ENCODE measurements at regions not wholly inside any gene's neighbourhood (a gene's known extent, or its start where the extent isn't known, plus 50 kb on each side); places are given as distances from the start of the nearest gene placed in this dataset.

DNA sequence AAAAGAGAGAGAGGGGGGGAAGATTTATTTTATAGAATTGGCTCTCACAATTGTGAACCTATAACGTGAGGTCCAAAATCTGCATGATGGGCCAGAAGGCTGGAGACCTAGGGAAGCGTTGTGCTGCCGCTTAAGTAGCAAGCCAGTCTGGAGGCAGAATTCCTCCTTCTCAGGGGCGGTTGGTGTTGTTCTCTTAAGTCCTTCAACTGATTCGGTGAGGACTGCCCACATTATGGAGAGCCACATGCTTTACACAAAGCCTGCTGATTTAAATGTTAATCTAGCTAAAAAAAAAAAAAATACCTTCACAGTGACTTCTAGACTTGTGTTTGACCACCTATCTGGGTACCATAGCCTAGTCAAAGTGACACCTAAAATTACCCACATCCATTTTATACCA, 64.2 kb upstream of the CKS2 start:
- POLR2A ChIA-PET: interaction anchor here (0.6 kb wide), 1 partner anchor 32 kb away, joined by 5 read pairs; no protein-coding TSS in a partner anchor
- SMC1A ChIA-PET (ENCODE audit: uncharacterized antibody, unreplicated experiment): no interaction called here
- no peaks in the 10 kb centered on the region for H4K20me1 ChIP-seq (ENCODE audit: control insufficient read depth, insufficient read depth)
- 46% methylated on average over 5 of the region's 5 CpGs for WGBS (ENCODE audit: insufficient coverage, insufficient replicate concordance, low lambda C conversion rate, missing lambda C conversion rate)
- H3K4me2 ChIP-seq (ENCODE audit: control insufficient read depth, insufficient read depth): no peak overlapping the region
- no peaks in the 10 kb centered on the region for H3K79me2 ChIP-seq (ENCODE audit: control insufficient read depth, insufficient read depth, low read length)
- intact Hi-C loops (cut with micrococcal nuclease; ENCODE audit: unreplicated experiment) (no loop called here), in situ Hi-C loops (cut with MboI) (no loop called here)
- no peaks in the 10 kb centered on the region for H3K4me1 ChIP-seq (ENCODE audit: control insufficient read depth, insufficient read depth, low read length)
- no peaks in the 10 kb centered on the region for H3K9me3 ChIP-seq (replicated peaks; ENCODE audit: control insufficient read depth, insufficient read depth, low read length)
- H3K27ac ChIP-seq (ENCODE audit: control insufficient read depth, insufficient read depth): no peak overlapping the region
- no peak overlapping the region for H3K4me3 ChIP-seq
- H2AFZ ChIP-seq (ENCODE audit: control insufficient read depth, low read depth, low read length): no peak overlapping the region
- no peak for TF ChIP-seq YY1 (IDR thresholded peaks at IDR 0.05; ENCODE audit: low read depth, low read length)
- TF ChIP-seq, protein P1, sequence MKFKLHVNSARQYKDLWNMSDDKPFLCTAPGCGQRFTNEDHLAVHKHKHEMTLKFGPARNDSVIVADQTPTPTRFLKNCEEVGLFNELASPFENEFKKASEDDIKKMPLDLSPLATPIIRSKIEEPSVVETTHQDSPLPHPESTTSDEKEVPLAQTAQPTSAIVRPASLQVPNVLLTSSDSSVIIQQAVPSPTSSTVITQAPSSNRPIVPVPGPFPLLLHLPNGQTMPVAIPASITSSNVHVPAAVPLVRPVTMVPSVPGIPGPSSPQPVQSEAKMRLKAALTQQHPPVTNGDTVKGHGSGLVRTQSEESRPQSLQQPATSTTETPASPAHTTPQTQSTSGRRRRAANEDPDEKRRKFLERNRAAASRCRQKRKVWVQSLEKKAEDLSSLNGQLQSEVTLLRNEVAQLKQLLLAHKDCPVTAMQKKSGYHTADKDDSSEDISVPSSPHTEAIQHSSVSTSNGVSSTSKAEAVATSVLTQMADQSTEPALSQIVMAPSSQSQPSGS (IDR thresholded peaks at IDR 0.05; ENCODE audit: low read length): no peak
- TF ChIP-seq POU2F2 (IDR thresholded peaks at IDR 0.05; ENCODE audit: borderline replicate concordance, low read depth, low read length): no peak
- TF ChIP-seq ZNF622 (IDR thresholded peaks at IDR 0.05): no peak
- TF ChIP-seq, protein P2, sequence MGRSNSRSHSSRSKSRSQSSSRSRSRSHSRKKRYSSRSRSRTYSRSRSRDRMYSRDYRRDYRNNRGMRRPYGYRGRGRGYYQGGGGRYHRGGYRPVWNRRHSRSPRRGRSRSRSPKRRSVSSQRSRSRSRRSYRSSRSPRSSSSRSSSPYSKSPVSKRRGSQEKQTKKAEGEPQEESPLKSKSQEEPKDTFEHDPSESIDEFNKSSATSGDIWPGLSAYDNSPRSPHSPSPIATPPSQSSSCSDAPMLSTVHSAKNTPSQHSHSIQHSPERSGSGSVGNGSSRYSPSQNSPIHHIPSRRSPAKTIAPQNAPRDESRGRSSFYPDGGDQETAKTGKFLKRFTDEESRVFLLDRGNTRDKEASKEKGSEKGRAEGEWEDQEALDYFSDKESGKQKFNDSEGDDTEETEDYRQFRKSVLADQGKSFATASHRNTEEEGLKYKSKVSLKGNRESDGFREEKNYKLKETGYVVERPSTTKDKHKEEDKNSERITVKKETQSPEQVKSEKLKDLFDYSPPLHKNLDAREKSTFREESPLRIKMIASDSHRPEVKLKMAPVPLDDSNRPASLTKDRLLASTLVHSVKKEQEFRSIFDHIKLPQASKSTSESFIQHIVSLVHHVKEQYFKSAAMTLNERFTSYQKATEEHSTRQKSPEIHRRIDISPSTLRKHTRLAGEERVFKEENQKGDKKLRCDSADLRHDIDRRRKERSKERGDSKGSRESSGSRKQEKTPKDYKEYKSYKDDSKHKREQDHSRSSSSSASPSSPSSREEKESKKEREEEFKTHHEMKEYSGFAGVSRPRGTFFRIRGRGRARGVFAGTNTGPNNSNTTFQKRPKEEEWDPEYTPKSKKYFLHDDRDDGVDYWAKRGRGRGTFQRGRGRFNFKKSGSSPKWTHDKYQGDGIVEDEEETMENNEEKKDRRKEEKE (IDR thresholded peaks at IDR 0.05): no peak
- no peak for TF ChIP-seq CHD1 (IDR thresholded peaks at IDR 0.05; ENCODE audit: low read depth, low read length)
- no peak for TF ChIP-seq SRF (IDR thresholded peaks at IDR 0.05; ENCODE audit: low read depth in 2 of 2, low read length in 2 of 2)
- TF ChIP-seq HCFC1 (IDR thresholded peaks at IDR 0.05; ENCODE audit: low read length): no peak
- no peak for TF ChIP-seq LARP7 (IDR thresholded peaks at IDR 0.05)
- TF ChIP-seq TAF1 (IDR thresholded peaks at IDR 0.05; ENCODE audit: borderline replicate concordance, low read depth, low read length): no peak
- TF ChIP-seq ZNF207 (IDR thresholded peaks at IDR 0.05; ENCODE audit: borderline replicate concordance): no peak
- no peak for TF ChIP-seq NFYA (IDR thresholded peaks at IDR 0.05; ENCODE audit: borderline replicate concordance, low read depth, low read length)
- no peak for TF ChIP-seq DPF2 (IDR thresholded peaks at IDR 0.05)
- no peak for TF ChIP-seq TCF7 (IDR thresholded peaks at IDR 0.05; ENCODE audit: borderline replicate concordance)
- no peak for TF ChIP-seq TARDBP (IDR thresholded peaks at IDR 0.05; ENCODE audit: borderline replicate concordance)
- no peaks in the 10 kb centered on the region for H3K36me3 ChIP-seq (ENCODE audit: control insufficient read depth in 2 of 2, insufficient read depth in 2 of 2, low read length in 1 of 2)
- DNase-seq (ENCODE audit: low read depth, low spot score) (no peak), FAIRE-seq (no peak), ATAC-seq (no peak)
- H3K27me3 ChIP-seq (replicated peaks in 1 of 2; ENCODE audit: control insufficient read depth in 2 of 2, insufficient read depth in 2 of 2, low read length in 1 of 2): peaks cover 0 to 2% of the 10 kb centered on the region in 2 experiments; a peak in 1 of 4 replicates
- BruUV-seq (replicated peaks): no TSS peak
- RAD21 ChIA-PET (ENCODE audit: unreplicated experiment): no interaction called here
- CTCF ChIA-PET: no interaction called here
- no peak overlapping the region for H3K9ac ChIP-seq (ENCODE audit: control insufficient read depth, insufficient read depth, low read length)

Data from GM12878 (cell line).